OCI-LY1 (cell line): ENCODE measurements at regions not wholly inside any gene's neighbourhood (a gene's known extent, or its start where the extent isn't known, plus 50 kb on each side); places are given as distances from the start of the nearest gene placed in this dataset.

Experiments used
- H2AFZ ChIP-seq: fragments of 200-600 bp; sonication (generic), shearing (Covaris generic); 2 replicates; pipeline ENCODE4 v1.6.0; 2014; ENCODE audit warnings: antibody characterized with exemption, mild to moderate bottlenecking, low read length
- H3F3A ChIP-seq: fragments of 200-600 bp; sonication (generic), shearing (Covaris generic); 2 replicates; pipeline ENCODE4 v1.6.0; 2014; ENCODE audit warnings: mild to moderate bottlenecking, antibody characterized with exemption, low read length, moderate library complexity; ENCODE audit not compliant: insufficient read depth
- H3K27ac ChIP-seq: fragments of 200-600 bp; sonication (generic); 2 replicates; pipeline ENCODE4 v1.5.1; 2014; ENCODE audit warnings: low read length, mixed run types, mild to moderate bottlenecking, low read depth; ENCODE audit not compliant: poor library complexity, severe bottlenecking
- H3K27me3 ChIP-seq: fragments of 200-600 bp; sonication (generic); 2 replicates; pipeline ENCODE4 v1.6.0; 2014; ENCODE audit warnings: antibody characterized with exemption, mild to moderate bottlenecking, low read length, moderate library complexity; ENCODE audit not compliant: insufficient read depth
- H3K36me3 ChIP-seq: fragments of 200-600 bp; sonication (generic); 2 replicates; pipeline ENCODE4 v1.6.1; 2014; ENCODE audit warnings: mild to moderate bottlenecking, antibody characterized with exemption, low read length, moderate library complexity, mixed read lengths; ENCODE audit not compliant: insufficient read depth
- H3K4me1 ChIP-seq: fragments of 200-600 bp; sonication (generic); 2 replicates; pipeline ENCODE4 v1.5.1; 2014; ENCODE audit warnings: mild to moderate bottlenecking, low read length, moderate library complexity; ENCODE audit not compliant: insufficient read depth, severe bottlenecking
- H3K4me2 ChIP-seq: fragments of 200-600 bp; sonication (generic), shearing (Covaris generic); 2 replicates; pipeline ENCODE4 v1.6.1; 2014; ENCODE audit warnings: low read length
- H3K4me3 ChIP-seq: fragments of 200-600 bp; sonication (generic); 2 replicates; pipeline ENCODE4 v1.5.1; 2014; ENCODE audit warnings: low read length, low read depth, mild to moderate bottlenecking, mixed read lengths; ENCODE audit not compliant: poor library complexity, severe bottlenecking
- H3K79me2 ChIP-seq: fragments of 200-600 bp; shearing (Covaris generic); 2 replicates; pipeline ENCODE4 v1.6.1; 2016; ENCODE audit warnings: mixed run types, low read length, mixed read lengths; ENCODE audit not compliant: insufficient read depth
- H3K9ac ChIP-seq: fragments of 200-600 bp; sonication (generic), shearing (Covaris generic); 2 replicates; pipeline ENCODE4 v1.6.1; 2014; ENCODE audit warnings: mild to moderate bottlenecking, low read length, mixed read lengths
- H3K9me2 ChIP-seq: fragments of 200-600 bp; sonication (generic), shearing (Covaris generic); 2 replicates; pipeline ENCODE4 v1.6.1; 2014; ENCODE audit warnings: low read depth, mild to moderate bottlenecking, low read length, mixed read lengths
- H3K9me3 ChIP-seq: fragments of 200-600 bp; shearing (Covaris generic); 2 replicates; pipeline ENCODE4 v1.6.1; 2014; ENCODE audit warnings: low read length, mixed read lengths
- H4K20me1 ChIP-seq: fragments of 200-600 bp; sonication (generic), shearing (Covaris generic); 2 replicates; pipeline ENCODE4 v1.6.0; 2016; ENCODE audit warnings: mild to moderate bottlenecking, low read length; ENCODE audit not compliant: insufficient read depth
- CTCF ChIP-seq: fragments of 200-600 bp; sonication (generic), shearing (Covaris generic); IDR thresholded peaks from 2 replicates; pipeline ENCODE4 v1.5.1; 2017; ENCODE audit warnings: mild to moderate bottlenecking, antibody characterized with exemption, low read length, moderate library complexity, mixed read lengths
- EZH2 ChIP-seq: fragments of 200-600 bp; sonication (generic), shearing (Covaris generic); IDR thresholded peaks from 2 replicates; pipeline ENCODE4 v1.8.0; 2017; ENCODE audit warnings: borderline replicate concordance, mixed run types, mild to moderate bottlenecking, antibody characterized with exemption, low read length, moderate library complexity, mixed read lengths

DNA sequence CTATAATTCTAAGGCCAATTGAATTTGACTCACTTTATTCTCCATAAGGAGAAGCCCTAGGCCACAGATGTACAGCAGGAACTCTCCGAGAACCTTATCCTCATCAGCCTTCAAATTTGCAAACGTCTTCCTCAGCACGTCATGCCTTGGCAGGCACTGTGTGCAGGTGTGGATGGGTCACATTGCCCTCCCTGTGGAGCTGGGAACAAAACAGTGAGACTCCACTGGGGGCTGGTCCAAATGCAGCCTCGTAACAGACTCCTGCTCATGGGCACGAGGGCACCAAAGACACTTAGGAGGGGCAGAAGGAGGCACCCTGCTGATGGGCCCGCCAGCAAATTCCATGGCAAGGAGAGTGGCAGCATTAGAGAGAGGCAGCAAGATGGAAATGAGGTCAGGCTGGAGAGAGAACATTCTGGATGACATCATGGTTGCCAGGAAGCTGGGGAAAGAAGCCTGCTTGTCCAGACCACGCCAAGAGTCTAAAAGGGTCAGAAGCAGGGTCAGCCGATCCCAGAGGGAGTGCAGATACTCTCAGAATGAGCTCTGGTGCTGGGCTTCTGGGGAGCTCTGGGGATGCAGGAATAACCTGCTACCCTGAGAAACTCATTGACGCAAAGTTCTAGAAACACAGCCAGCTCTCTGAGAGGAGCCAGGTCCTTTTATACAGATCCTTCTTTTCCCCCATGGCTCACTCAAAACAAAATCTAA, 242.2 kb downstream of the B3GLCT start:
- Histone ChIP-seq H3K9me2 (no peaks in the 10 kb centered on the region), H3K9me3 (no peaks in the 10 kb centered on the region), H3F3A (no peaks in the 10 kb centered on the region), H3K4me3 (no peak overlapping the region), H3K27ac (no peak overlapping the region), H3K4me1 (no peaks in the 10 kb centered on the region), H3K9ac (no peak overlapping the region), H3K27me3 (no peaks in the 10 kb centered on the region; the same call in 1 of the 2 replicates), H3K4me2 (no peak overlapping the region), H3K79me2 (no peaks in the 10 kb centered on the region), H2AFZ (no peak overlapping the region), H3K36me3 (no peaks in the 10 kb centered on the region), H4K20me1 (no peaks in the 10 kb centered on the region)
- no peak for TF ChIP-seq EZH2
- no peak for TF ChIP-seq CTCF

DNA sequence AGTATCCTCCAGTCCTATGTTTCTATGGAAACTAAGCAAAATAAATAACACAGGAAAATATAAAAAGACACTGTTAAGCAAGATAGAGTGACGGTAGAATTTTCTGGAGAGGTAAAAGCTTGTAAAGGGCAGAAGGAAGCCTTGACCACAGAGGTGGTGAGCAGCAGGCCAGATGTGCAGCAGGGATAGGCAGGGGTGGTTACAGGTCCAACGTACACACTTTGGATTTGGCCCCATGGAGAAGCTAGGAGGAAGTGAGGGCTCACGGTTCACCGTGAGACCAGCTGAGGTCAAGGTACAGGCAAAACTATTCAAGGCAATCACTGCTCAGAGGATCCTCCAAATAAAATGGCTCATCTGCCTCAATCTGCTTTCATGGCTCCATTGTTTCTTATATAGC, 242.8 kb downstream of the B3GLCT start:
- Histone ChIP-seq H3K4me2 (no peak overlapping the region), H3K9me3 (no peaks in the 10 kb centered on the region), H3K9me2 (no peaks in the 10 kb centered on the region), H3K4me3 (no peak overlapping the region), H3K27ac (no peak overlapping the region), H3K4me1 (no peaks in the 10 kb centered on the region), H3K9ac (no peak overlapping the region), H4K20me1 (no peaks in the 10 kb centered on the region), H3K79me2 (no peaks in the 10 kb centered on the region), H3K36me3 (no peaks in the 10 kb centered on the region), H2AFZ (no peak overlapping the region), H3K27me3 (no peaks in the 10 kb centered on the region), H3F3A (no peaks in the 10 kb centered on the region)
- TF ChIP-seq CTCF (no peak), EZH2 (no peak)

- Histone ChIP-seq H3K4me3 (no peak overlapping the region), H3K4me2 (no peak overlapping the region), H3K9ac (no peak overlapping the region), H3K27me3 (no peaks in the 10 kb centered on the region), H3K27ac (no peak overlapping the region), H3K36me3 (no peaks in the 10 kb centered on the region), H3K9me3 (no peaks in the 10 kb centered on the region), H3F3A (no peaks in the 10 kb centered on the region), H2AFZ (no peak overlapping the region), H4K20me1 (no peaks in the 10 kb centered on the region), H3K4me1 (no peaks in the 10 kb centered on the region), H3K9me2 (no peaks in the 10 kb centered on the region), H3K79me2 (no peaks in the 10 kb centered on the region)
- no peak for TF ChIP-seq EZH2
- TF ChIP-seq CTCF: no peak
Observed at GRCh38 chr13:31444266-31444856, 244.6 kb downstream of the B3GLCT start.
